GM23338 (cell line): ENCODE measurements at regions not wholly inside any gene's neighbourhood (a gene's known extent, or its start where the extent isn't known, plus 50 kb on each side); places are given as distances from the start of the nearest gene placed in this dataset.

ENCODE experiments used
- ATAC-seq: fragments of 200-7000 bp; cut with Tn5 transposase; 3 replicates; pipeline ENCODE4 v1.9.1; 2020
- DNase-seq: peaks from one replicate; pipeline ENCODE4 v3.0.0-alpha.2; 2015; ENCODE audit warnings: low spot score
- H2AFZ ChIP-seq: fragments of 200-600 bp; sonication (generic); 2 replicates; pipeline ENCODE4 v1.8.0; 2016; ENCODE audit warnings: antibody characterized with exemption, mild to moderate bottlenecking, moderate library complexity
- H3F3A ChIP-seq: fragments of 200-600 bp; sonication (generic); replicated peaks from 2 replicates; pipeline ENCODE4 v1.8.0; 2017; ENCODE audit warnings: antibody characterized with exemption, mixed run types, low read depth
- H3K27ac ChIP-seq: fragments of 200-600 bp; sonication (generic); 2 replicates; pipeline ENCODE4 v1.6.1; 2016; ENCODE audit warnings: low read depth
- H3K27me3 ChIP-seq: fragments of 200-600 bp; sonication (generic); 2 replicates; pipeline ENCODE4 v1.8.0; 2016; ENCODE audit warnings: mild to moderate bottlenecking, mixed run types, moderate library complexity; ENCODE audit not compliant: insufficient read depth
- H3K36me3 ChIP-seq: fragments of 200-600 bp; sonication (generic); 2 replicates; pipeline ENCODE4 v1.8.0; 2016; ENCODE audit warnings: mild to moderate bottlenecking; ENCODE audit not compliant: insufficient read depth
- H3K4me1 ChIP-seq: fragments of 200-600 bp; sonication (generic); 2 replicates; pipeline ENCODE4 v1.8.0; 2016; ENCODE audit warnings: mild to moderate bottlenecking, moderate library complexity; ENCODE audit not compliant: insufficient read depth
- H3K4me2 ChIP-seq: fragments of 200-600 bp; sonication (generic); 2 replicates; pipeline ENCODE4 v1.7.1; 2017; ENCODE audit warnings: mixed run types
- H3K4me3 ChIP-seq: fragments of 200-600 bp; sonication (generic); 2 replicates; pipeline ENCODE4 v1.6.1; 2016; ENCODE audit warnings: mixed run types
- H3K79me2 ChIP-seq: fragments of 200-600 bp; sonication (generic); replicated peaks from 2 replicates; pipeline ENCODE4 v1.8.0; 2017; ENCODE audit warnings: mild to moderate bottlenecking; ENCODE audit not compliant: insufficient read depth
- H3K9me2 ChIP-seq: fragments of 200-600 bp; sonication (generic); 2 replicates; pipeline ENCODE4 v1.8.0; 2017; ENCODE audit not compliant: insufficient read depth
- H4K20me1 ChIP-seq: fragments of 200-600 bp; sonication (generic); replicated peaks from 2 replicates; pipeline ENCODE4 v1.8.0; 2017; ENCODE audit warnings: mild to moderate bottlenecking; ENCODE audit not compliant: insufficient read depth
- H3K27ac Mint-ChIP-seq: 2 replicates; pipeline ENCODE4 v1.8.0; 2020; ENCODE audit warnings: inconsistent platforms, mild to moderate bottlenecking, moderate library complexity, mixed read lengths
- H3K27me3 Mint-ChIP-seq: 3 replicates; pipeline ENCODE4 v1.8.0; 2022; ENCODE audit warnings: low read depth, mild to moderate bottlenecking, moderate library complexity, mixed read lengths, inconsistent platforms; ENCODE audit not compliant: insufficient read depth, poor library complexity
- H3K36me3 Mint-ChIP-seq: 3 replicates; pipeline ENCODE4 v1.8.0; 2021; ENCODE audit warnings: low read depth, mild to moderate bottlenecking, inconsistent platforms, moderate library complexity, mixed read lengths
- H3K4me1 Mint-ChIP-seq: 3 replicates; pipeline ENCODE4 v1.8.0; 2020; ENCODE audit warnings: mild to moderate bottlenecking, inconsistent platforms, mixed read lengths
- H3K4me3 Mint-ChIP-seq: 3 replicates; pipeline ENCODE4 v1.8.0; 2021; ENCODE audit warnings: moderate library complexity, mild to moderate bottlenecking, inconsistent platforms, mixed read lengths
- H3K9me3 Mint-ChIP-seq: 3 replicates; pipeline ENCODE4 v1.8.0; 2020; ENCODE audit warnings: moderate library complexity, mild to moderate bottlenecking, inconsistent platforms, mixed read lengths
- CREB1 ChIP-seq: fragments of 250-450 bp; sonication (Bioruptor Pico); IDR thresholded peaks from 2 replicates; pipeline ENCODE4 v1.5.0; 2020; ENCODE audit warnings: low read depth, mild to moderate bottlenecking, moderate library complexity
- EZH2 ChIP-seq: fragments of 200-600 bp; sonication (generic); IDR thresholded peaks from one replicate; pipeline ENCODE4 v1.8.0; 2017; ENCODE audit warnings: antibody characterized with exemption, mild to moderate bottlenecking, low read depth; ENCODE audit not compliant: unreplicated experiment
- JUNB ChIP-seq: IDR thresholded peaks from one replicate; pipeline ENCODE4 v1.6.1; 2016; ENCODE audit warnings: antibody characterized with exemption; ENCODE audit not compliant: unreplicated experiment
- NANOG ChIP-seq: IDR thresholded peaks from 2 replicates; pipeline ENCODE4 v1.6.1; 2016; ENCODE audit warnings: antibody characterized with exemption, borderline replicate concordance
- POLR2AphosphoS5 ChIP-seq: IDR thresholded peaks from 2 replicates; pipeline ENCODE4 v1.6.1; 2016; ENCODE audit warnings: antibody characterized with exemption, low read depth
- STAT1 ChIP-seq: IDR thresholded peaks from one replicate; pipeline ENCODE4 v1.6.1; 2016; ENCODE audit warnings: antibody characterized with exemption; ENCODE audit not compliant: unreplicated experiment
- ZNF331 ChIP-seq: fragments of 250-450 bp; sonication (Bioruptor Pico); IDR thresholded peaks from 2 replicates; pipeline ENCODE4 v1.5.0; 2020; ENCODE audit warnings: low read depth, mild to moderate bottlenecking, moderate library complexity
- TF ChIP-seq, protein P1 (sequence below), 2 experiments: fragments of 200-600 bp in 1 of 2; sonication (generic) in 1 of 2; conservative IDR thresholded peaks; 2 replicates each; pipeline versions ENCODE4 v1.5.1 to v1.6.1; 2016 to 2017; ENCODE audit warnings: antibody characterized with exemption in 2 of 2, low read depth in 2 of 2, mild to moderate bottlenecking in 2 of 2, moderate library complexity in 1 of 2
- TF ChIP-seq, protein P2 (sequence below): IDR thresholded peaks from 2 replicates; pipeline ENCODE4 v1.6.1; 2016; ENCODE audit warnings: antibody characterized with exemption
- TF ChIP-seq, protein P3 (sequence below): IDR thresholded peaks from one replicate; pipeline ENCODE4 v1.6.1; 2018; ENCODE audit warnings: antibody characterized with exemption; ENCODE audit not compliant: unreplicated experiment

- TF ChIP-seq, protein P1, sequence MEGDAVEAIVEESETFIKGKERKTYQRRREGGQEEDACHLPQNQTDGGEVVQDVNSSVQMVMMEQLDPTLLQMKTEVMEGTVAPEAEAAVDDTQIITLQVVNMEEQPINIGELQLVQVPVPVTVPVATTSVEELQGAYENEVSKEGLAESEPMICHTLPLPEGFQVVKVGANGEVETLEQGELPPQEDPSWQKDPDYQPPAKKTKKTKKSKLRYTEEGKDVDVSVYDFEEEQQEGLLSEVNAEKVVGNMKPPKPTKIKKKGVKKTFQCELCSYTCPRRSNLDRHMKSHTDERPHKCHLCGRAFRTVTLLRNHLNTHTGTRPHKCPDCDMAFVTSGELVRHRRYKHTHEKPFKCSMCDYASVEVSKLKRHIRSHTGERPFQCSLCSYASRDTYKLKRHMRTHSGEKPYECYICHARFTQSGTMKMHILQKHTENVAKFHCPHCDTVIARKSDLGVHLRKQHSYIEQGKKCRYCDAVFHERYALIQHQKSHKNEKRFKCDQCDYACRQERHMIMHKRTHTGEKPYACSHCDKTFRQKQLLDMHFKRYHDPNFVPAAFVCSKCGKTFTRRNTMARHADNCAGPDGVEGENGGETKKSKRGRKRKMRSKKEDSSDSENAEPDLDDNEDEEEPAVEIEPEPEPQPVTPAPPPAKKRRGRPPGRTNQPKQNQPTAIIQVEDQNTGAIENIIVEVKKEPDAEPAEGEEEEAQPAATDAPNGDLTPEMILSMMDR (conservative IDR thresholded peaks at IDR 0.05; ENCODE audit: low read depth in 2 of 2): no peak
- TF ChIP-seq ZNF331: no peak
Measured at GRCh38 chr6:66961191-66961590, 1254.2 kb upstream of the EYS start (continued).

DNA sequence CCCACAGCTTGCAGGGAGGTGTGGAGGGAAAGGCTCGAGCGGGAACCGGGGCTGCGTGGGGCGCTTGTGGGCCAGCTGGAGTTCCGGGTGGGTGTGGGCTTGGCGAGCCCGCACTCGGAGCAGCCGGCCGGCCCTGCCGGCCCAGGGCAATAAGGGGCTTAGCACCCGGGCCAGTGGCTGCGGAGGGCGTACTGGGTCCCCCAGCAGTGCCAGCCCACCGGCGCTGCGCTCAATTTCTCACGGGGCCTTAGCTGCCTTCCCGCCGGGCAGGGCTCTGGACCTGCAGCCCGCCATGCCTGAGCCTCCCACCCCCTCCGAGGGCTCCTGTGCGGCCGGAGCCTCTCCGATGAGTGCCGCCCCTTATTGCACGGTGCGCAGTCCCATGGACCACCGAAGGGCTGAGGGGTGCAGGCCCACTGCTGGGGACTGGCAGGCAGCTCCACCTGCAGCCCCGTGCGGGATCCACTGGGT lies 1242.2 kb upstream of the EYS start:
- Histone ChIP-seq H3K4me3 (no peak overlapping the region), H3K27ac (no peak overlapping the region), H2AFZ (no peak overlapping the region), H3K4me2 (no peak overlapping the region), H3K36me3 (no peaks in the 10 kb centered on the region), H3F3A (no peaks in the 10 kb centered on the region), H4K20me1 (no peaks in the 10 kb centered on the region), H3K27me3 (no peaks in the 10 kb centered on the region), H3K9me2 (no peaks in the 10 kb centered on the region), H3K4me1 (no peaks in the 10 kb centered on the region), H3K79me2 (no peaks in the 10 kb centered on the region)
- Mint-ChIP-seq H3K4me3 (no peak overlapping the region), H3K27me3 (peaks cover 1% of the 10 kb centered on the region), H3K4me1 (no peaks in the 10 kb centered on the region; the same call in 2 of the 3 replicates), H3K36me3 (peaks cover 11% of the 10 kb centered on the region; the same call in 2 of the 3 replicates), H3K27ac (no peak overlapping the region), H3K9me3 (peaks cover 26% of the 10 kb centered on the region)
- ATAC-seq: no peak
- no peak for DNase-seq
- TF ChIP-seq EZH2 (no peak), JUNB (no peak), ZNF331 (no peak), NANOG (no peak), POLR2AphosphoS5 (no peak), STAT1 (no peak), CREB1 (CRISPR knock-in tag) (no peak)
- TF ChIP-seq, protein P1 (conservative IDR thresholded peaks at IDR 0.05; ENCODE audit: low read depth in 2 of 2): no peak
- TF ChIP-seq, protein P2, sequence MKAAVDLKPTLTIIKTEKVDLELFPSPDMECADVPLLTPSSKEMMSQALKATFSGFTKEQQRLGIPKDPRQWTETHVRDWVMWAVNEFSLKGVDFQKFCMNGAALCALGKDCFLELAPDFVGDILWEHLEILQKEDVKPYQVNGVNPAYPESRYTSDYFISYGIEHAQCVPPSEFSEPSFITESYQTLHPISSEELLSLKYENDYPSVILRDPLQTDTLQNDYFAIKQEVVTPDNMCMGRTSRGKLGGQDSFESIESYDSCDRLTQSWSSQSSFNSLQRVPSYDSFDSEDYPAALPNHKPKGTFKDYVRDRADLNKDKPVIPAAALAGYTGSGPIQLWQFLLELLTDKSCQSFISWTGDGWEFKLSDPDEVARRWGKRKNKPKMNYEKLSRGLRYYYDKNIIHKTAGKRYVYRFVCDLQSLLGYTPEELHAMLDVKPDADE: no peak
- TF ChIP-seq, protein P3, sequence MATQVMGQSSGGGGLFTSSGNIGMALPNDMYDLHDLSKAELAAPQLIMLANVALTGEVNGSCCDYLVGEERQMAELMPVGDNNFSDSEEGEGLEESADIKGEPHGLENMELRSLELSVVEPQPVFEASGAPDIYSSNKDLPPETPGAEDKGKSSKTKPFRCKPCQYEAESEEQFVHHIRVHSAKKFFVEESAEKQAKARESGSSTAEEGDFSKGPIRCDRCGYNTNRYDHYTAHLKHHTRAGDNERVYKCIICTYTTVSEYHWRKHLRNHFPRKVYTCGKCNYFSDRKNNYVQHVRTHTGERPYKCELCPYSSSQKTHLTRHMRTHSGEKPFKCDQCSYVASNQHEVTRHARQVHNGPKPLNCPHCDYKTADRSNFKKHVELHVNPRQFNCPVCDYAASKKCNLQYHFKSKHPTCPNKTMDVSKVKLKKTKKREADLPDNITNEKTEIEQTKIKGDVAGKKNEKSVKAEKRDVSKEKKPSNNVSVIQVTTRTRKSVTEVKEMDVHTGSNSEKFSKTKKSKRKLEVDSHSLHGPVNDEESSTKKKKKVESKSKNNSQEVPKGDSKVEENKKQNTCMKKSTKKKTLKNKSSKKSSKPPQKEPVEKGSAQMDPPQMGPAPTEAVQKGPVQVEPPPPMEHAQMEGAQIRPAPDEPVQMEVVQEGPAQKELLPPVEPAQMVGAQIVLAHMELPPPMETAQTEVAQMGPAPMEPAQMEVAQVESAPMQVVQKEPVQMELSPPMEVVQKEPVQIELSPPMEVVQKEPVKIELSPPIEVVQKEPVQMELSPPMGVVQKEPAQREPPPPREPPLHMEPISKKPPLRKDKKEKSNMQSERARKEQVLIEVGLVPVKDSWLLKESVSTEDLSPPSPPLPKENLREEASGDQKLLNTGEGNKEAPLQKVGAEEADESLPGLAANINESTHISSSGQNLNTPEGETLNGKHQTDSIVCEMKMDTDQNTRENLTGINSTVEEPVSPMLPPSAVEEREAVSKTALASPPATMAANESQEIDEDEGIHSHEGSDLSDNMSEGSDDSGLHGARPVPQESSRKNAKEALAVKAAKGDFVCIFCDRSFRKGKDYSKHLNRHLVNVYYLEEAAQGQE: no peak
